GM20000 (cell line): ENCODE measurements at regions not wholly inside any gene's neighbourhood (a gene's known extent, or its start where the extent isn't known, plus 50 kb on each side); places are given as distances from the start of the nearest gene placed in this dataset.
"Not testable (repeated sequence)": the region's sequence is repeated elsewhere in the genome, so short reads cannot be mapped to it uniquely, and the experiment has no call there.

Experiments
- DNase-seq: peaks from one replicate; pipeline ENCODE4 v3.0.0; 2012; ENCODE audit warnings: low spot score
- TF ChIP-seq, protein P1 (sequence below): IDR thresholded peaks from 2 replicates; pipeline ENCODE4 v1.5.1; 2012; ENCODE audit warnings: mild to moderate bottlenecking, control low read depth; ENCODE audit errors: extremely low read depth, missing control alignments

DNA sequence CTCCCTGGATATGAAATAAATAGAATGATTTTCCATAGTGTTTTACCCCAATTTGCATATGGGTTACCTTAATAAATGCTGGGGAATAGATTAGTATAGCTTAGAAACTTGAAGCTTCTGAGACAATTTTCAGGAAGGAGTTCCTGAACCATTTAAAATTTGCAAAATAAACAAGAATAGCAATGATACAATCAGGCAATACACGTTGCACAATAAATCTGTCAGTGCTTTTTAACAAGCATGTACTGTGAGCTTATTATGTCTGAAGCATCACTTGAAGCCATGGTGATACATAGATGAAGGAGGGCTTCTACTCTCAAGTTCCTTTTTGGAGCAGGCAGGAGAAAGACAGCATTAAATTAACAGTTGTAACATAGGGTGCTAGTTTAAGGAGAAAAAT, 84.2 kb upstream of the WDFY3 start:
- no peak for DNase-seq
- TF ChIP-seq, protein P1, sequence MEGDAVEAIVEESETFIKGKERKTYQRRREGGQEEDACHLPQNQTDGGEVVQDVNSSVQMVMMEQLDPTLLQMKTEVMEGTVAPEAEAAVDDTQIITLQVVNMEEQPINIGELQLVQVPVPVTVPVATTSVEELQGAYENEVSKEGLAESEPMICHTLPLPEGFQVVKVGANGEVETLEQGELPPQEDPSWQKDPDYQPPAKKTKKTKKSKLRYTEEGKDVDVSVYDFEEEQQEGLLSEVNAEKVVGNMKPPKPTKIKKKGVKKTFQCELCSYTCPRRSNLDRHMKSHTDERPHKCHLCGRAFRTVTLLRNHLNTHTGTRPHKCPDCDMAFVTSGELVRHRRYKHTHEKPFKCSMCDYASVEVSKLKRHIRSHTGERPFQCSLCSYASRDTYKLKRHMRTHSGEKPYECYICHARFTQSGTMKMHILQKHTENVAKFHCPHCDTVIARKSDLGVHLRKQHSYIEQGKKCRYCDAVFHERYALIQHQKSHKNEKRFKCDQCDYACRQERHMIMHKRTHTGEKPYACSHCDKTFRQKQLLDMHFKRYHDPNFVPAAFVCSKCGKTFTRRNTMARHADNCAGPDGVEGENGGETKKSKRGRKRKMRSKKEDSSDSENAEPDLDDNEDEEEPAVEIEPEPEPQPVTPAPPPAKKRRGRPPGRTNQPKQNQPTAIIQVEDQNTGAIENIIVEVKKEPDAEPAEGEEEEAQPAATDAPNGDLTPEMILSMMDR: no peak

GRCh38 chr4:85051526-85051925, 85.0 kb upstream of the WDFY3 start:
- no peak for DNase-seq
- TF ChIP-seq, protein P1: no peak

GRCh38 chr4:85054925-85055324, 88.4 kb upstream of the WDFY3 start:
- not testable (repeated sequence) for DNase-seq

- TF ChIP-seq, protein P1: no peak
- DNase-seq: no peak
Observed at GRCh38 chr4:85058551-85058950, 92.1 kb upstream of the WDFY3 start.

DNA sequence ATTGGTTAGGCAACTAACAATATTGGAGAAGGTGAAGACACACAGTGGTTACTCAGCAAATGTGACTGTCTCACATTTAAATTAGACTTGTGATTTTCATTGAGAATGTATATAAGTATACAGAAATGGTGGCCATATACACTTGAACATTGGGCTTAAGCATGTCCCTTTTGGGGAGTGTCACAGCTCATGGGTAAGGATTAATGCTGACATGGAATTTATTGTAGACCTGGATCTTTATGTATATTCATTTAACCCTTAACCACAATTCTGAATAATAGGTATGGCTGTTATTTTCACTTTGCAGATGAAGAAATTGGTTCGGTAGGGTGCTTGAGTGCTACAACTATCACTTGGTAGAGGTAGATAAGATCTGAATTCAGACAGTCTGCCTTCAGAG, 95.5 kb upstream of the WDFY3 start:
- TF ChIP-seq, protein P1: no peak
- DNase-seq: no peak

DNA sequence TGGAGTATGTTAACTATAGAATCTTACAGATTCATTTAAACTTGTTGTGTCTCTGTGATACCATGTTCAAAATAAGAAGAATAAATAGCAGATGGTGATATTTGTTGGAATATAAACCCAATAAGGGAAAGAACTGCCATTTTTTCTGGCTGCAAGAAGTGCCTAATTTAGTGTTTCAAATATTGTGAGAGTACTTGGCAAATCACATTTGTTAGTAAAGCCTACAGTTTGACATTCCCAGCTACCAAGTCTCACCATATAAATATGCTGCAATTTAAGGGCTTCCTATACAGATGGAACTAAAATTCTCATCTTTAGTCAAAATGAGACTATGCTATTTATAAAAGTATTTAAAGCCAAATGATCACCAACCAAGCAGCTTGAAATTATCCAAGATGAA, 96.0 kb upstream of the WDFY3 start:
- TF ChIP-seq, protein P1: no peak
- no peak for DNase-seq

DNA sequence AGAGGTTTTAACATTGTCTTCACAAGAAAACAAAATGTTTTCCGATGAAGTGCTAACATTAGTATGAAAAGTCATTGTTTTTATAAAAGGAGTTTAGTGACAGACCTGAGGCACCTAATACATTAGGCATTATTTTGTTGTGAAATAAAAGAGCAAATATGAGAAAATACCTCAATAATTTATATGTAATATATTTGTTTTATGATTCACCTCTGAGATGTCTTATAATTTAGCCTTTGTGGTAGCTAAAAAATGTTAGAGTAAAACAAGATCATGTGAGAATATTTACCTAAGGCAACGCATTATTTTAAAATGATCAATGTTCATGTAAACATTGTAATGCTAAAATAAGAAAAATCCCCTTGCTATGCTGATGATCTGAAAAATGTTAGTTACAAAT, 100.9 kb upstream of the WDFY3 start:
- DNase-seq: no peak
- TF ChIP-seq, protein P1: no peak

GRCh38 chr4:85078016-85078415, 111.5 kb upstream of the WDFY3 start:
- no peak for DNase-seq
- TF ChIP-seq, protein P1: no peak
